ENCODE measurements at regions not wholly inside any gene's neighbourhood (a gene's known extent, or its start where the extent isn't known, plus 50 kb on each side); places are given as distances from the start of the nearest gene placed in this dataset.
"Not testable (repeated sequence)": the region's sequence is repeated elsewhere in the genome, so short reads cannot be mapped to it uniquely, and the experiment has no call there.

DNA sequence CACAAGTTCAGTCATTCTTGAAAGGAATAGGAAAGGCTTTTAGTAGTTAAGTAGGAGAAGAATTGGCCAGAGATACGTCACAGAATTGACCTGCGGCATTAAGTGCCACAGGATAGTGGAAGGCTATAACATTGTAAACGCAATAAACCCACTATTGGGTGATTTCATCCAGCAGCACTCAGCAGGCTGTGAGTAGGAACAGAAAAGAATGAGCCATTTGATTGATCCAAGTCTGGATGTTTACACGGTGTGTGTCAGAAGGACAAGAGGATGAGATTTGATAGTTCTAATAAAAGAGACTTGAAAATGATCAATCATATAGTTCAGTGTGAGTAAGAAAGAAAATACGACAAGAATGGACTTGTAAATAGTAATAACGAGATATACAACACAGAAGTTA, 110.0 kb upstream of the MTAP start:
- no peak for DNase-seq

DNA sequence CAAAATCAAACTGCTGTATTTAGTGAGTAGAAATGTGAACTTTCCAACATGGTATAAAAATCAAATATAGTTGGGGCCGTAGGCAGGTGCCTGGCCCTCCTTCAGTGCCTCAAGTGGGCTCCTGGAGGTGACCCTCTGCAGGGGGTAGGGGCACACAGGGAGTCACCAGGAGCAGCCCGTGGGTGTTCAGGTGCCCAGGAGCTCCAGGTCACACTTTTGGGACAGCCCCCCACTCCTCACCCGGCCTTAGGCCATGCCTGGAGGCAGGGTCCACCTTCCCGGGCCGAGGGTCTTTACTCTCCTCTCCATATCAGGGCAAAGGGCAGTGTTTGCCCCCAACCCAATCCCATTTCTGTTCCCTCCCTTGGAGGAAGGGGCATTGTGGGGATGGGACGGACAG, 108.0 kb upstream of the MTAP start:
- DNase-seq, result no peak

DNA sequence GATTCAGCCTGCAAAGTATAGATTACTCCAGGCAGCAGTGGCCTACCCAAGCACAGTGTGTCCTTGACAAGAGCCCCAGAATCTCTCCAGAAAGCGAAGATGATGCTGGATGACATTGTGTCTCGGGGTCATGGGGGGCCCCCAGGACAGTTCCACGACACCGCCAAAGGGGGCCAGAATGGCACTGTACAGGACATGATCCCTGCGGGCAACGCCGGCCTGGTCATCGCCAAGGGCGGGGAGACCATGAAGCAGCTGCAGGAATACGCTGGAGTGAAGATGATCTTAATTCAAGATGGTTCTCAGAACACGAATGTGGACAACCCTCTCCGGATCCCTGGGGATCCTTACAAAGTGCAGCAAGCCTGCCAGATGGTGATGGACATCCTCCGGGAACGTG, 107.0 kb upstream of the MTAP start:
- DNase-seq, result no peak

DNA sequence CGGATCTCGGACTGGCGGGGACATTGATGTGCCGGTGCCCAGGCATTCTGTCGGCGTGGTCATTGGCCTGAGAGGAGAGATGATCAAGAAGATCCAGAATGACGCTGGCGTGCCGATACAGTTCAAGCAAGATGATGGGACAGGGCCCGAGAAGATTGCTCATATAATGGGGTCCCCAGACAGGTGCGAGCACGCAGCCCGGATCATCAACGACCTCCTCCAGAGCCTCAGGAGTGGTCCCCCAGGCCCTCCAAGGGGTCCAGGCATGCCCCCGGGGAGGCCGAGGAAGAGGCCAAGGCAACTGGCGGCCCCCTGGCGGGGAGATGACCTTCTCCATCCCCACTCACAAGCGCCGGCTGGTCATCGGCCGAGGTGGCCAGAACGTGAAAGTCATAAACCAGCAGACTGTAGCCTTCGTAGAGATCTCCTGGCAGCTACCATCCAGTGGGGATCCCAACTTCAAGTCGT, 106.5 kb upstream of the MTAP start:
- DNase-seq, result no peak

DNA sequence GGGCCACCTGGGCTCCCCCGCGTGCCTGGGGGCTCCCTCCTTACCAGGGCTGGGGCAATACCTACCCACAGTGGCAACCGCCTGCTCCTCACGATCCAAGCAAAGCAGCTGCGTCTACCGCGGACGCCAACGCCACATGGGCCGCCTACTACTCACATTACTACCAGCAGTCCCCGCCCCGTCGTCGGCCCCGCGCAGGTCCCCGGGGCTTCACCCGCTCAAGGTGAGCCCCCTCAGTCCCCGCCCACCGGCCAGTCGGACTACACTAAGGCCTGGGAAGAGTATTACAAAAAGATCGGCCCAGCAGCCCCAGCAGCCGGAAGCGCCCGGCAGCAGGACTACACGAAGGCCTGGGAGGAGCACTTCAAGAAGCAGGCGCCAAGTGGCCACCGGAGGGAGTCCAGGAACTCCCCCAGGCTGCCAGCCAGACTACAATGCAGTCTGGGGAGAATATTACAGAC, 106.0 kb upstream of the MTAP start:
- DNase-seq, result no peak

DNA sequence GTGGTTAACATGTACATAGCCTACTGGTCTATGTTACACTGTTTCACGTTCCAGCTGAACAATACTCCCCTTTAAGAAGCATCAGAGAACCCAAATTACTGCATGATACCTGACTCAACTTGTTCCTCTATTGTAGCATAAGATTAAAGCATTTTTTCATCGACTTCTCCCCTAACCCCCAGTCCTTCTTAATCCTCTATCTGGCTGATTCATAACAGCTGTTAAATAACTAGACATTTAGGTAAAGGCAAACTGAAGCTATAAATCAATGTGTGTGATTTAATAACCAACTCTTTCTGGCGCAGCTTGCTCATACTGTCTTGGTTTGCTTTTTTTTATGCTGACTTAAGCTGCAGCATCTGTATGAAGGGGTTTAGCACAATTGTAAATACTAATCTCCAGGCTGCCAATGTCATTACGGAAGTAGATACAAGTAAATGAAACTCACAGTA, 94.2 kb upstream of the MTAP start:
- DNase-seq, result no peak

DNA sequence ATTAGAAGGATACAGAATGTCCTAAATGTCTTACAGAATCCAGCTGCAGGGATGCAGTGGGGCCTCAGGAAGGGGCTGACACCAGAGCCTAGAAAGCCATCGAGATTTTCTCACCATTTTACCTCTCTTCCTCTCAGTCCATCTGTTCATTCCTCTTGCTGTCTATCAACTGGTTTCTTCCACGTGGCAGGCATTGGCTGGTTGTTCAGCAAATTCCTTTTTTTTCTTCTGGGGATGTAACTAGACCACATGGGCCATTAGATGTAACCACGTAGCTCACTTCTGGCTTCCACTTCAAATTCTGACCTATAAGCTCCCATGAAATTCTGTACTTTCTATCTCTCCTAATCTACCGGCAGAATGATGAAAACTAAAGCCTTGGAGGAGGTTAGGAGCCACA, 93.6 kb upstream of the MTAP start:
- no peak for DNase-seq

DNA sequence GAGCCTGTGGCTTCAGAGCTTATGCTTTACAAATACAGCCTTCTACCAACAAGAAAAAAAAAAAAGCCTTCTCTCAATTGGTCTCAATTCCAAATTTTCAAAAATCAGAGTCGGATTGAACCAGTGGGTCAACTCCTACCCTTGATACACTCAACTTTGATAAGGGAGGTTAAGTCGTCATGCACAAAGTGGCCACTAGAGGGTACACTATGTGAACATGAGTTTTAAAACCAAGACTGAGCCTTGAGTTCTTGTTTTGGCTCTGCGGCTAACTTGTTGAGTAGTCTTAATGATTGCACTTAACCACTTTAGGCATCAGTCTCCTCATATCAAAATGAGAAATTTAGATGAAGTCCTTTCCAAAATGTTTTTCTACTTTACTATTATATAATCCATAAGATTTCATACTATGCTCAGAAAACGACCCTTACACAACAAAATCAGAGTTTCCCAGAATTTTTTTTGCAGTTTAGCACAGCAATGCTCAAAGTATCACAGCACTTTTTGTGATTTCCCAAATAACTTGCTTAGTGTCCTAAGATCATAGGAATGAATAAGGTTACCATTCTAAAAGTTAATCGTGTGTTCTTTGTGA, 92.9 kb upstream of the MTAP start:
- DNase-seq, result peak in 9 of 56 donors; percentile 1 to 75 (median 9)

DNA sequence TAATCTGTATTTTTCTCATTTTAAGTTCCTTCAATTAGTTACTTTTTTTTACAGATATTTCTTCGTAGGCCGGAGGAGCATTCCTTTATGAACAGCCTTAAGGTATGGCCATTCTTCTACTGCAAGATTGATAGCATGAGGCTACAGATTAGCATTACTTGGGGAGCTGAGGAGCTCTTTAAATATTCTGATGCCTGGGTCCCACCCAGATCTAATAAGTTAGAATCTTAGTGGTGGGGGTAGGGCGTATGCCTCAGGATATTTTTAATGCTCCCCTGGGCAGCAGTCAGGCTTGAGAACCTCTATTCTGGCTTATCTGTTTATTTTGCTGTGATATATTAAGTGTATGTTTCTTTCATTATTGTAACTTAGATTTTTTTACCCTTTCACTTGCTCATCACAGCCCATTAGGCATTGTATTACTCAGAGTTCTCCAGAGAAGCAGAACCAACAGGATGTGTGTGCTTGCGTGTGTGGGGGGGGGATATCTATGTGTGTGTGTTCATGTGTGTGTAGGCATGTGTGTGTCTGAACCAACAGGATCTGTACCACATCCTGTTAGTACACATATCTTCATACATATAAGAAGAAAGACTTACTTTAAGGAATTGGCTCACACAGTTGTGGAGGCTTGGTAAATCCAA, 91.8 kb upstream of the MTAP start:
- DNase-seq, result no peak

DNA sequence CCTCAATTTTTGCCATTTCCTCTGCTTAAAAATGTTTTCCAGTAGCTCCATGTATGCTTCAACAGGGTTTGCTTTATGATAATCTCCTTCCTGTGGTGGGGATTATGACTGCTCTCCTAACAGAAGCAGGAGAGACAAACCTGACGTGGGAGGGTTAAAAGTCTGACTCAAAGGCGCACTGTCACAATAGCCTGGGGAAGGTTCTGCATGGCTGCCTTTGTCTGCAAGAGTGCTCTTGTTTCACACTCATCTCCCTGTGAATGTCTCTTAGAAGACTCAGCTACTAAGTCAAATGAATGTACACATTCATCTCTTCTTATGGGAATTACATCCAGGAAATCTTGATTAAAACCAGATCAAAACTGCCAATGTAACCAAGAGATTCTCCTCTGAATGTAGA, 90.9 kb upstream of the MTAP start:
- DNase-seq, result no peak

DNA sequence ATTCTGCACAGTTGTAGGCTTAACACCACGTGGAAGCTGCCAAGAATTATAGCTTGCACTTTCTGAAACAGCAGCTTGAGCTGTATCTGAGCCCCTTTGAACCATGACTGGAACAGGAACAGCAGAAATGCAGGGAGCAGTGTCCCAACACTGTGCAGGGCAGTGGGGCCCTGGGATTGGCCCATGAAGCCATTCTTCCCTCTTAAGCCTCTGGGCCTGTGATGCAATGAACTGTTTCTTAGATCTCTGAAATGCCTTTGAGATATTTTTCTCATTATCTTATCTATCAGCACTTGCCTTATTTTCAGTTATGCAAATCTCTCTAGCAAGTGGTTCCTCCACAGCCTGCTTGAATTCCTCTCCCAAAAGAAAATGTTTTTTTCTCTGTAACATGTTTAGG, 87.0 kb upstream of the MTAP start:
- DNase-seq, result no peak

DNA sequence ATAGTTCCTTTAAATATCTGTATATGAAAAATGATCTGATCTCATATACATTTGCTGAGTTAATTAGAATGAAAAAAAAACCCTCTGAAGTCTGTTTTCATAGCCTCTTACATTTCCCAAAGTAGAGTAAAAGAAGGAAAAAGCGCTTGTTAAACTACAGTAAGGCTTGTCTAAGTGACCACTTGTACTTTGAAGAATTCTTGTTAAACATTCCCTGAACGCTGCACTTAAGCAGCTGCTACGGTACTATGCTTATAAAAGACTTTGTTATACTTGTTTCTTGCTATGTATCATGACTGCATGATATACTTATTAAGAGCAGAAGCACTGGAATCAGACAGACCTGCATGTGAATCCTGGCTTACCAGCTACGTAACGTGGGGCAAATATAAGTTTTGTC, 81.7 kb upstream of the MTAP start:
- no peak for DNase-seq

DNA sequence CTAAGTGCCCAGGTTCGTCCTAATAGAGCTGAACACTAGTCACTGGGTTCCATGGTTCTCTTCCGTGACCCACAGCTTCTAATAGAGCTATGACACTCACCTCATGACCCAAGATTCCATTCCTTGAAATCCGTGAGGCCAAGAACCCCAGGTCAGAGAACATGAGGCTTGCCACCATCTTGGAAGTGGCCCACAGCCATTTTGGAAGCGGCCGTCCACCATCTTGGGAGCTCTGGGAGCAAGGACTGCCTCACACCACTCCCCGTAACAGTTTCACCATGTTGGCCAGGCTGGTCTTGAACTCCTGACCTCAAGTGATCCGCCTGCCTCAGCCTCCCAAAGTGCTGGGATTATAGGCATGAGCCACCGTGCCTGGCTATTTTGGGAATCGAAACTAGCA, 75.0 kb upstream of the MTAP start:
- DNase-seq, result not testable (repeated sequence)

DNA sequence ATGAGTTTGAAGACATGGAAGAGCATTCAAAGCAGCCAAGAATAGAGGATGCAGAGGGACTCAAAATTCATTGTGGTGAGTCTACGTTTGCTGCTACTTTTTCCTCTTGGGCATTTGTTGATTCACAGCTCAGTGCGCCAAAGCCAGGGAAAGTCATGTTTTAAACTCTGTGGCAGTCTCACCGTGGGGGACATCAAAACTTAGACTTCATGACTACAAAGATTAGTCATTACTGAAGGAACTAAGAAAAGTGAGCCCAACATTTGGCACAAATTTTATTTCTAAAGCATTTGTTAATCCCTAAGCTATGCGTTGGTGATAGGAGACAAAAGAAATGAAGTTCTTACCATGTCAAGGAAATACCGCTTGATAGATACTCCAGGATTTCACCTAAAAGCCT, 73.7 kb upstream of the MTAP start:
- no peak for DNase-seq

DNA sequence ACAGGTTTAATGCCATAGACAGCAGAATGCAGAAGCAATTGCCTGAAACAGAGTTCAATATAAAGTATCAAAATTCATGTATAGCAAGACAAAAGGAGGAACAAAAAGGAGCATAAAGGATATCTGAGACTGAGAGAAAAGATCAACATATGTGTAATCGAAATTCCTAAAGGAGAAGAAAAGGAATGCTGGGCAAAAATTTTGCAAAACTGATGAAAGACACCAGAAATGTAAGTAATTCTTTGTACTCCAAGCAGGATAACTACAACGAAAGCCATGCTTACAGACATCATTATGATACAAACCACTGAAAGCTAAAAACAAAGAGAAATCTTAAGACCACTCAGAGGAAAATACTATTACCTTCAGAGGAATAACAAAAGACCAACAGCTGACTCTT, 72.8 kb upstream of the MTAP start:
- DNase-seq, result no peak

DNA sequence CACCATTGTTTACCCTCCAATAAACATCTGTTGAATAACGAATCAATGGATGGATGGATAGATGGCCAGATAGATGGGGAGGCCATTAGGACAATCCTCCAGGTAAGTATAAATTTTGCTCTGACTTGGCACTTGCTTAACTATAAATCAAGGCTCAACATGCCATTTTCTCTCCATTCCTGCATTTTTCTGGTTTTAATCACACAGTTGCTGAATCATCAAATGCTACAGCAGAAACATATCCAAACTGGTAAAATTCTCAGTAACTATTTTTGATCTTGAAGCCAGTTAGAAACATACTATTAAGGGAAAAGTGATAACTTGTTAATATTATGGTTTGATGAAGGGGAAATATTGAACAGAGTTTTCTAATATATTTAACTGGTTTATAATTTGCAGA, 71.5 kb upstream of the MTAP start:
- no peak for DNase-seq

DNA sequence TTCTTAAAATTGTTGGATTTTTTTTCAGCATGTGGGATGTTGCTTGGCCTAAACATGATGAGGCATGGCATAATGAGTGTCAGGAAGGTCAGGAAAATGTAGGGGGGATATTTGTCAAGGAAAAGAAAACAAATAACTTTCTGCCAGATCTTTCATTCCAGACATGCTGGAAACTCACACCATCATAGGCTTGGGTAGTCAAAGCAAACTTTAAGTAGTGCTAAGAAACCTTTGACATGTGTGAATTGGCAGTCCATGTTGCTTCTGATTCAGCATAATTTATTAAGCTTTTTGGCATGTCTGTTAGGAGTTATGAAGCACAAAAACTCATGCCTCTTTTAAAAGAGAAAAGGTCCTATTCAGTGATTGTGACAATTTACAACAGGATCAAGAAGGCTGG, 61.3 kb upstream of the MTAP start:
- DNase-seq, result no peak

DNA sequence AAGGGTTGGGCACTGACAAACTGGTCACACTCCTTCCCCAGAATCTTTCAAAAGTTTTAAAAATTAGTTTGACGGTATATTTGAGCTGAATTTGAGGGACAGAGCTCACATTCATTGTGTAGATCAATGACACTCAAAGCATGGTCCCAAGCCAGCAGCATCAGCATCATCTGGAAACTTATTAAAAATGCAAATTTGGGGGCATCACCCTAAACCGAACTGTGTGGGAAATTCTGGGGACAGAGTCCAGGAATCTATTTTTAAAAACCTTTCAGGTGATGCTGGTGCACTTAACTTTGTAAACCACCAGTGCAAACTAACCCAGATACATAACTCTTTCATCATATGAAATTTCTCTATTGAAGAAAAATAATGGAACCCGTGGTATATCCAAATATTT, 58.1 kb upstream of the MTAP start:
- no peak for DNase-seq

DNA sequence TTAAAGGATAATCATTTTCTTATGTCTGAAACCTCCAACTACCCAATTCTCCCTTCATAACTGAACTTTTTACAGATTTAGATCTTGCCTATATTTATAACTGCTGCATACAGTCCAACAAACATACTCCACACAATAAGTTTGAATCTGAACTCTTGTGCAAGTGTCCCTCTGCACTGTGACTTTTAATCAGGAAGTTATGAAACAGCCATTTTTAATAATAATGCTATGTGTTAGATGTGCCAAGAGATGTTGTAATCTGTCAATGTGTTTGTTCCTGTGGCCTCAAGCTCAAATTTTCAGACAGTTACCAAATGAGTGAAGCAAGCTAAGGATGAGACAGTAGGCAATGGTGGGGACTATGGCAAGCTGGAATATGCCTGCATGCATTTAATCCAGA, 57.6 kb upstream of the MTAP start:
- DNase-seq, result no peak

DNA sequence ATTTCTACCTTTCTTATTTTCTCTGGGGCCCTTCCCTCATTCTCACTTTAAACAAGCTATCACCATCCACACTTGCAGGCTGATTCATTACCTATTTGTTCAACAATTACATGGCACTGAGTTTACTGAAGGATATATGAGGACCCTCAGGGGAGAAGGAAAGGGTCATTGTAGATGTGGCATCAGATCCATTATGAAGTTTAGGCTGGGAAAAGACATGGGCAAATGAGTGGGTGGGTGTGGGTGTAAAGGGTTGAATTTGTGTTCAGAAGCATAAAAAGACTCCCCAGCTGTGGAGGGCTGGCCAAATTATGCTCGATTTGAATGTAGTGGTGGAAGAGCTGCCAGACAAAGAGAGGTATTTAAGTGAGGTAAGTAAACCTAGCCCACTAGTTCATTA, 55.9 kb upstream of the MTAP start:
- DNase-seq, result no peak

DNA sequence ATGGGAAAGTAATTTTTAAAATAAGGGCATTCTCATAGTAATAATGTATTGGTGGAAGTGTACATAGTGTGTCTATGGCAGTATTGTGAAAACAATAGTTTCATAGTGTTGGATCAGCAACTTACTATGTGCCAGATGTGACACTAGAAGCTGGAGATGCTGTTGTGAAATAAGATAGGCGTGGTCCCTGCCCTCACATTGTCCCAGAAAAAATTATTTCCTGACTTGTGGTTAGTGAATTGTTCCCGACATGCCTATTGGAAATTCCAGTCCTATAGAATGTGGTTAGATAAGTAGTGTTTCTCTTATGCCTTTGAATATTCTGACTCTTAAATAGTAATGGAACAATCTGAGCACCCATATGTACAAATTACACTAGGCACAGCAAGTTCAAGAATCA, 55.3 kb upstream of the MTAP start:
- DNase-seq, result no peak

DNA sequence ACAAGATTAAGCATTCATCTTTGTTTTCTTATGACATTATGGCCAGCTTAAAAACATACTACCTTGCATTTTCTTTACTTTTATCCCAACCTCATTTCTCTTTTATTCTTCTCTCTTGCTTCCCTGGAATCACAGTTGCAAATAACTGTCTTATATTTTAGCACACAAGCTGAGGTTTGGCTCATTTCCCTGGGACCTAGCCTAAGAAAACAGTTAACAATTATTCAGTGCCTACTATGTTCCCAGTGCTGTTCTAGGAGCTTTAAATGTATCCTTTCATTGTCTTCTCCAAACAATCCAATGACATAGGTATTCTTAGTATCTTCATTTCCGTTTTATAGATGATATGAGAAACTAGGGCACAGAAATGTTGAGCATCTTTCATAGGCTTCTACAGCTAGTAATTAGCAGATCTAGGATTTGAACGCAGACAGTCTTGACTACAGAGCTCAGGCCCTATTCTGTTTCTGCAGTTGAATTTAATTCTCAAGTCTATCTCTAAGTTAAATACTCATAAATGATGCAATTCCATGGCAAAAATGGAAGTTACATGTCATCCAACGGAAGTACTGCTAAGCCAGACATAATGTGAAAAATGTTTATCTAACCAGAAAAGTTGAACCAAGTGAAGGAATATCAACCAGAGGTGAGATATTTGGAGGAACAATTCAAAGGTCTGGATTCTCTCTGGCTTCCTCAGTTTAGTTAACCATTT, 52.3 kb upstream of the MTAP start:
- no peak for DNase-seq

DNA sequence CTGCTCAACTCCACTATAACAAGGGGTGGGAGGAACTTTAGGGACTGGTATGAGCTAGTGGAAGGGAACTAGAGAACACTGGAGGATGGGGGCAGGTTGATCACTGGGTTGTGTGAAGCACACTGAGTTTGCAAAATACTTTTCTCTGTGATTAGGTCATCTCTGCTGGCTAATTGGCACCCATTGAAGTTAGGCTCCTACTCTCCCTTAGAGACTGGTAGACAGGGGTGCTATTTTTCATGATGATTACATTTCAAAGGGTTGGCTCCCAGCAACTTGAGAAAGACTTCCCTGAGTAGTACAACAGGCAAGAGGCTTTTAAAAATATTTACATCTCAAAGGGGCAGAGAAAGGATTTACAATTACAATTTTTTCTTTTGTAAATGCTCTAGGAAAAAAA, 50.4 kb upstream of the MTAP start:
- no peak for DNase-seq
